ENCODE measurements at regions not wholly inside any gene's neighbourhood (a gene's known extent, or its start where the extent isn't known, plus 50 kb on each side); places are given as distances from the start of the nearest gene placed in this dataset.

- CTCF ChIA-PET: no interaction called here
- no peak for DNase-seq (ENCODE audit: low read depth, low spot score)
- intact Hi-C loops (cut with micrococcal nuclease; ENCODE audit: unreplicated experiment): no loop called here
- H3K27me3 ChIP-seq (ENCODE audit: control insufficient read depth, insufficient read depth, low read length): no peaks in the 10 kb centered on the region
- no TSS peak for BruUV-seq (replicated peaks)
- no peak for ATAC-seq
- H3K4me1 ChIP-seq (ENCODE audit: control insufficient read depth, insufficient read depth, low read length): no peaks in the 10 kb centered on the region
- in situ Hi-C loops (cut with HindIII; ENCODE audit: low pct_unique_long_range_greater_than_20kb, low sequenced_read_pairs): no loop called here
- H3K36me3 ChIP-seq (ENCODE audit: control insufficient read depth, insufficient read depth, low read length): no peaks in the 10 kb centered on the region
- H3K27ac ChIP-seq (ENCODE audit: low read length): no peak overlapping the region
- H3K9me3 ChIP-seq (ENCODE audit: control insufficient read depth, insufficient read depth, low read depth, low read length): 0 out of 2 replicates have a peak, but pooled peaks cover 2% of the 10 kb centered on the region
- TF ChIP-seq TCF7L2 (IDR thresholded peaks at IDR 0.05; ENCODE audit: low read depth, low read length) (no peak), SIN3A (IDR thresholded peaks at IDR 0.05; ENCODE audit: borderline replicate concordance, insufficient read depth, low read depth, low read length) (no peak)
- POLR2A ChIA-PET: interaction anchor here (0.7 kb wide), 1 partner anchor 843 kb away, joined by 3 read pairs; no protein-coding TSS in a partner anchor
- no peak overlapping the region for H3K4me3 ChIP-seq (ENCODE audit: low read depth in 2 of 2, low read length in 2 of 2)
Measured at GRCh38 chrX:8403988-8404387, 60.6 kb upstream of the VCX3B start.

- no TSS peak for BruUV-seq (replicated peaks)
- no peak for DNase-seq (ENCODE audit: low read depth, low spot score)
- H3K27ac ChIP-seq (ENCODE audit: low read length): no peak overlapping the region
- H3K9me3 ChIP-seq (ENCODE audit: control insufficient read depth, insufficient read depth, low read depth, low read length): 0 out of 2 replicates have a peak, but pooled peaks cover 2% of the 10 kb centered on the region
- CTCF ChIA-PET: no interaction called here
- no peak overlapping the region for H3K4me3 ChIP-seq (ENCODE audit: low read depth in 2 of 2, low read length in 2 of 2)
- ATAC-seq: no peak
- no peaks in the 10 kb centered on the region for H3K27me3 ChIP-seq (ENCODE audit: control insufficient read depth, insufficient read depth, low read length)
- H3K4me1 ChIP-seq (ENCODE audit: control insufficient read depth, insufficient read depth, low read length): no peaks in the 10 kb centered on the region
- TF ChIP-seq POLR2AphosphoS5 (IDR thresholded peaks at IDR 0.05; ENCODE audit: low read depth, low read length): no peak
- no peak for TF ChIP-seq TCF7L2 (IDR thresholded peaks at IDR 0.05; ENCODE audit: low read depth, low read length)
- no peak for TF ChIP-seq SIN3A (IDR thresholded peaks at IDR 0.05; ENCODE audit: borderline replicate concordance, insufficient read depth, low read depth, low read length)
- no peak for TF ChIP-seq CTCF (IDR thresholded peaks at IDR 0.05)
- TF ChIP-seq REST (IDR thresholded peaks at IDR 0.05; ENCODE audit: insufficient read depth in 1 of 2, low read depth in 2 of 2, low read length in 1 of 2): no peak
- H3K36me3 ChIP-seq (ENCODE audit: control insufficient read depth, insufficient read depth, low read length): no peaks in the 10 kb centered on the region
- POLR2A ChIA-PET: no interaction called here
- intact Hi-C loops (cut with micrococcal nuclease; ENCODE audit: unreplicated experiment) (no loop called here), in situ Hi-C loops (cut with HindIII; ENCODE audit: low pct_unique_long_range_greater_than_20kb, low sequenced_read_pairs) (no loop called here)
Measured at GRCh38 chrX:8404471-8404870, 60.2 kb upstream of the VCX3B start.

- no peak for TF ChIP-seq POLR2AphosphoS5 (IDR thresholded peaks at IDR 0.05; ENCODE audit: low read depth, low read length)
- TF ChIP-seq CTCF (IDR thresholded peaks at IDR 0.05): no peak
- TF ChIP-seq REST (IDR thresholded peaks at IDR 0.05; ENCODE audit: insufficient read depth in 1 of 2, low read depth in 2 of 2, low read length in 1 of 2): no peak
- no peak for TF ChIP-seq SIN3A (IDR thresholded peaks at IDR 0.05; ENCODE audit: borderline replicate concordance, insufficient read depth, low read depth, low read length)
- no peak for TF ChIP-seq TCF7L2 (IDR thresholded peaks at IDR 0.05; ENCODE audit: low read depth, low read length)
- Histone ChIP-seq H3K27me3 (ENCODE audit: control insufficient read depth, insufficient read depth, low read length) (no peaks in the 10 kb centered on the region), H3K4me3 (ENCODE audit: low read depth in 2 of 2, low read length in 2 of 2) (no peak overlapping the region), H3K4me1 (ENCODE audit: control insufficient read depth, insufficient read depth, low read length) (no peaks in the 10 kb centered on the region), H3K36me3 (ENCODE audit: control insufficient read depth, insufficient read depth, low read length) (no peaks in the 10 kb centered on the region), H3K27ac (ENCODE audit: low read length) (no peak overlapping the region), H3K9me3 (ENCODE audit: control insufficient read depth, insufficient read depth, low read depth, low read length) (0 out of 2 replicates have a peak, but pooled peaks cover 2% of the 10 kb centered on the region)
- CTCF ChIA-PET: no interaction called here
- in situ Hi-C loops (cut with HindIII; ENCODE audit: low pct_unique_long_range_greater_than_20kb, low sequenced_read_pairs): no loop called here
- no peak for DNase-seq (ENCODE audit: low read depth, low spot score)
- intact Hi-C loops (cut with micrococcal nuclease; ENCODE audit: unreplicated experiment): no loop called here
- no peak for ATAC-seq
- POLR2A ChIA-PET: no interaction called here
- BruUV-seq (replicated peaks): no TSS peak
Measured at GRCh38 chrX:8404926-8405325, 59.7 kb upstream of the VCX3B start.

Measured in Panc1 (cell line).